B cell (primary cell): ENCODE measurements at regions not wholly inside any gene's neighbourhood (a gene's known extent, or its start where the extent isn't known, plus 50 kb on each side); places are given as distances from the start of the nearest gene placed in this dataset.

Experiments
- ATAC-seq: fragments of 200-7000 bp; cut with Tn5 transposase; one replicate; pipeline ENCODE4 v1.10.0; 2021; ENCODE audit warnings: low read depth, mild to moderate bottlenecking, moderate number of reproducible peaks, moderate library complexity
- CTCF ChIA-PET: fragments of 350-600 bp; sonication (Branson Sonifier 250); formaldehyde crosslinking; loops from one replicate; lab custom pipeline; 2021; ENCODE audit warnings: antibody characterized with exemption, inconsistent platforms; lab: Charles Lee
- POLR2A ChIA-PET: fragments of 350-600 bp; sonication (Branson Sonifier 250); formaldehyde crosslinking; loops from one replicate; lab custom pipeline; 2021; ENCODE audit warnings: antibody characterized with exemption; lab: Charles Lee
- DNase-seq: peaks from one replicate; pipeline ENCODE4 v3.0.0; 2013
- H2AFZ ChIP-seq: 2 replicates; pipeline ENCODE4 v1.6.1; 2012; ENCODE audit warnings: mild to moderate bottlenecking, low read depth, low read length; ENCODE audit not compliant: insufficient read depth, poor library complexity, severe bottlenecking
- H3K27ac ChIP-seq, 2 donors: 1 replicate in 1 of 2; 2 replicates in 1 of 2; pipeline ENCODE4 v1.5.1; 2012 to 2013; ENCODE audit warnings: low read length in 2 of 2, mild to moderate bottlenecking in 2 of 2, moderate library complexity in 1 of 2
- H3K27me3 ChIP-seq, 4 experiments: fragments of 200-600 bp in 1 of 4; sonication (generic) in 1 of 4; replicated peaks in 1 of 4; 1 replicate in 2 of 4; 2 replicates in 2 of 4; pipeline versions ENCODE4 v1.6.1 to v1.7.0; 2013 to 2016; ENCODE audit warnings: low read length in 3 of 4, mild to moderate bottlenecking in 2 of 4, mixed read lengths in 1 of 4, moderate library complexity in 1 of 4; ENCODE audit not compliant: insufficient read depth in 4 of 4, control insufficient read depth in 3 of 4; ENCODE audit errors: control extremely low read depth in 1 of 4
- H3K36me3 ChIP-seq, 2 experiments: replicated peaks in 1 of 2; 1 replicate in 1 of 2; 2 replicates in 1 of 2; pipeline versions ENCODE4 v1.6.1 to v1.7.1; 2013; ENCODE audit warnings: low read length in 1 of 2; ENCODE audit not compliant: insufficient read depth in 2 of 2, control insufficient read depth in 1 of 2; ENCODE audit errors: control extremely low read depth in 1 of 2, extremely low read depth in 1 of 2
- H3K4me1 ChIP-seq, 2 donors: fragments of 200-600 bp in 1 of 2; sonication (generic) in 1 of 2; 1 replicate in 1 of 2; 2 replicates in 1 of 2; pipeline versions ENCODE4 v1.5.1 to v1.6.1; 2013 to 2017; ENCODE audit warnings: low read length in 2 of 2; ENCODE audit not compliant: control insufficient read depth in 2 of 2, insufficient read depth in 2 of 2
- H3K4me2 ChIP-seq: replicated peaks from 2 replicates; pipeline ENCODE3; 2012; ENCODE audit warnings: mild to moderate bottlenecking, low read depth, low read length; ENCODE audit not compliant: poor library complexity, severe bottlenecking
- H3K4me3 ChIP-seq, 5 experiments: fragments of 200-600 bp in 1 of 5; sonication (generic) in 1 of 5; 1 replicate in 3 of 5; 2 replicates in 2 of 5; pipeline versions ENCODE4 v1.5.1 to v1.7.0; 2011 to 2016; ENCODE audit warnings: low read length in 4 of 5, mild to moderate bottlenecking in 4 of 5, low read depth in 2 of 5, control low read depth in 1 of 5, moderate library complexity in 1 of 5; ENCODE audit not compliant: insufficient read depth in 1 of 5; ENCODE audit errors: control extremely low read depth in 1 of 5, extremely low read depth in 1 of 5
- H3K79me2 ChIP-seq: fragments of 200-600 bp; sonication (generic); one replicate; pipeline ENCODE4 v1.6.0; 2016; ENCODE audit warnings: low read length; ENCODE audit not compliant: control insufficient read depth, insufficient read depth
- H3K9ac ChIP-seq: fragments of 200-600 bp; sonication (generic); 2 replicates; pipeline ENCODE4 v1.6.1; 2017; ENCODE audit warnings: mild to moderate bottlenecking, low read length, moderate library complexity
- H3K9me3 ChIP-seq, 3 donors: one replicate each; pipeline versions ENCODE4 v1.6.1 to v1.7.1; 2013; ENCODE audit warnings: low read length in 2 of 3; ENCODE audit not compliant: control insufficient read depth in 2 of 3, insufficient read depth in 1 of 3; ENCODE audit errors: control extremely low read depth in 1 of 3
- H4K20me1 ChIP-seq: 2 replicates; pipeline ENCODE4 v1.6.0; 2012; ENCODE audit warnings: mild to moderate bottlenecking, low read length; ENCODE audit not compliant: insufficient read depth, control insufficient read depth, poor library complexity, severe bottlenecking
- H3K27ac Mint-ChIP-seq: one replicate; pipeline ENCODE4 v1.8.0; 2021; ENCODE audit warnings: mixed read lengths
- H3K27me3 Mint-ChIP-seq: one replicate; pipeline ENCODE4 v1.8.0; 2021; ENCODE audit warnings: mixed read lengths
- H3K4me1 Mint-ChIP-seq: one replicate; pipeline ENCODE4 v1.8.0; 2021; ENCODE audit warnings: mixed read lengths
- H3K4me3 Mint-ChIP-seq: one replicate; pipeline ENCODE4 v1.8.0; 2021; ENCODE audit warnings: mixed read lengths
- H3K9me3 Mint-ChIP-seq: one replicate; pipeline ENCODE4 v1.8.0; 2022; ENCODE audit warnings: mixed read lengths; ENCODE audit not compliant: insufficient read depth
- CTCF ChIP-seq: fragments of 200-600 bp; IDR thresholded peaks from one replicate; pipeline ENCODE4 v1.8.0; 2022; ENCODE audit warnings: antibody characterized with exemption, mild to moderate bottlenecking
- EZH2 ChIP-seq: IDR thresholded peaks from 2 replicates; pipeline ENCODE4 v1.6.1; 2012; ENCODE audit warnings: borderline replicate concordance, low read depth, mild to moderate bottlenecking, moderate library complexity, low read length; ENCODE audit not compliant: insufficient read depth, poor library complexity, severe bottlenecking
- WGBS: methylation state at CpG from one replicate; pipeline ENCODE4 v1.1.5; 2013; ENCODE audit warnings: missing lambda C conversion rate; ENCODE audit not compliant: insufficient coverage; 5-methylcytosine and 5-hydroxymethylcytosine counted together
- intact Hi-C: fragments of 100-400 bp; cut with micrococcal nuclease; formaldehyde crosslinking; loops from one replicate; pipeline ENCODE4 v1.10.0; 2022

- no peaks in the 10 kb centered on the region for H3K27me3 ChIP-seq
- whole genome bisulfite sequencing = 88% methylated on average over 2 of the region's 2 CpGs
- Mint-ChIP-seq H3K9me3 (no peaks in the 10 kb centered on the region), H3K27me3 (peaks cover 3% of the 10 kb centered on the region), H3K4me3 (no peak overlapping the region), H3K4me1 (no peaks in the 10 kb centered on the region), H3K27ac (no peak overlapping the region)
- H2AFZ ChIP-seq = no peak overlapping the region
- TF ChIP-seq EZH2 (no peak), CTCF (no peak)
- no peak overlapping the region for H3K27ac ChIP-seq
- no peak overlapping the region for H3K9ac ChIP-seq
- ATAC-seq (no peak), DNase-seq (no peak)
- no peak overlapping the region for H3K4me2 ChIP-seq
- no peak overlapping the region for H3K4me3 ChIP-seq
- intact Hi-C loops = no loop called here
- H3K36me3 ChIP-seq = no peaks in the 10 kb centered on the region
- ChIA-PET POLR2A (no interaction called here), CTCF (no interaction called here)
- no peaks in the 10 kb centered on the region for H3K4me1 ChIP-seq
- H3K79me2 ChIP-seq = no peaks in the 10 kb centered on the region
- H4K20me1 ChIP-seq = no peaks in the 10 kb centered on the region
- peaks cover 0 to 6% (median 0%) of the 10 kb centered on the region in 3 donors for H3K9me3 ChIP-seq
Observed at GRCh38 chr16:54453871-54454270, 167.3 kb upstream of the IRX3 start.

- no peak for TF ChIP-seq EZH2
- no peak for TF ChIP-seq CTCF
Observed at GRCh38 chr16:54447576-54448440, 161.2 kb upstream of the IRX3 start.

More at GRCh38 chr16:54447576-54448440, 161.2 kb upstream of the IRX3 start:
- Histone ChIP-seq H3K79me2 (no peaks in the 10 kb centered on the region), H4K20me1 (no peaks in the 10 kb centered on the region), H3K4me1 (no peaks in the 10 kb centered on the region), H3K9ac (no peak overlapping the region), H3K4me3 (no peak overlapping the region), H3K4me2 (no peak overlapping the region), H3K9me3 (peaks cover 0 to 6% (median 0%) of the 10 kb centered on the region in 3 donors), H3K27me3 (no peaks in the 10 kb centered on the region), H3K27ac (no peak overlapping the region), H3K36me3 (no peaks in the 10 kb centered on the region), H2AFZ (no peak overlapping the region)
- ATAC-seq = no peak
- Mint-ChIP-seq H3K27me3 (peaks cover 3% of the 10 kb centered on the region), H3K4me1 (no peaks in the 10 kb centered on the region), H3K27ac (no peak overlapping the region), H3K4me3 (no peak overlapping the region), H3K9me3 (no peaks in the 10 kb centered on the region)
- DNase-seq = no peak
- ChIA-PET CTCF (no interaction called here), POLR2A (no interaction called here)
- WGBS = 55% methylated on average over 18 of the region's 20 CpGs
- intact Hi-C loops = no loop called here
